ENCODE measurements at regions not wholly inside any gene's neighbourhood (a gene's known extent, or its start where the extent isn't known, plus 50 kb on each side); places are given as distances from the start of the nearest gene placed in this dataset.

GRCh38 chr10:113450046-113450804 lies 102.6 kb upstream of the HABP2 start:
- TF ChIP-seq YY1 (IDR thresholded peaks at IDR 0.05; ENCODE audit: extremely low read depth, insufficient replicate concordance, low read depth, low read length), result no peak
- TF ChIP-seq CTCF (IDR thresholded peaks at IDR 0.05 in 2 of 3, conservative IDR thresholded peaks at IDR 0.05 in 1 of 3; ENCODE audit: borderline replicate concordance in 1 of 3, insufficient read depth in 1 of 3, low read depth in 2 of 3, low read length in 2 of 3), result no peak
- TF ChIP-seq POLR2A (IDR thresholded peaks at IDR 0.05; ENCODE audit: borderline replicate concordance, extremely low read depth, insufficient read depth, insufficient read length), result no peak
- no peak for TF ChIP-seq FOSL1 (IDR thresholded peaks at IDR 0.05; ENCODE audit: low read depth)
- TF ChIP-seq RAD21 (IDR thresholded peaks at IDR 0.05; ENCODE audit: low read depth), result no peak
- TF ChIP-seq ATF3 (IDR thresholded peaks at IDR 0.05), result no peak
- TF ChIP-seq EZH2 (IDR thresholded peaks at IDR 0.05), result no peak
- TF ChIP-seq POLR2AphosphoS5 (IDR thresholded peaks at IDR 0.05; ENCODE audit: low read depth, low read length), result no peak
- no peak for TF ChIP-seq MAX (IDR thresholded peaks at IDR 0.05)
- TF ChIP-seq EZH2phosphoT487 (IDR thresholded peaks at IDR 0.05; ENCODE audit: borderline replicate concordance), result peak; percentile 54; the same call in 1 of the 2 replicates
- no peak for TF ChIP-seq ZNF274 (IDR thresholded peaks at IDR 0.05; ENCODE audit: low read depth, low read length)
- TF ChIP-seq CBX3 (IDR thresholded peaks at IDR 0.05; ENCODE audit: low read depth), result no peak
- no peak for TF ChIP-seq JUND (IDR thresholded peaks at IDR 0.05)
- TF ChIP-seq SIN3A (IDR thresholded peaks at IDR 0.05; ENCODE audit: low read depth), result no peak
